HUES6 (cell line): ENCODE measurements at regions not wholly inside any gene's neighbourhood (a gene's known extent, or its start where the extent isn't known, plus 50 kb on each side); places are given as distances from the start of the nearest gene placed in this dataset.

Experiments
- H3K27ac ChIP-seq: 2 replicates; pipeline ENCODE4 v1.7.0; 2013; ENCODE audit warnings: low read depth, mild to moderate bottlenecking, low read length, inconsistent platforms
- H3K27me3 ChIP-seq: 2 replicates; pipeline ENCODE4 v1.6.1; 2013; ENCODE audit warnings: low read length; ENCODE audit not compliant: control insufficient read depth, insufficient read depth
- H3K36me3 ChIP-seq: 2 replicates; pipeline ENCODE4 v1.6.1; 2013; ENCODE audit warnings: low read length; ENCODE audit not compliant: control insufficient read depth, insufficient read depth
- H3K4me1 ChIP-seq: 2 replicates; pipeline ENCODE4 v1.6.1; 2013; ENCODE audit warnings: low read length; ENCODE audit not compliant: control insufficient read depth, insufficient read depth
- H3K4me3 ChIP-seq: 2 replicates; pipeline ENCODE4 v1.5.1; 2013; ENCODE audit warnings: low read depth, low read length
- H3K9ac ChIP-seq: one replicate; pipeline ENCODE4 v1.6.1; 2013; ENCODE audit warnings: mild to moderate bottlenecking, low read length
- H3K9me3 ChIP-seq: 2 replicates; pipeline ENCODE4 v1.6.1; 2013; ENCODE audit warnings: low read depth, low read length; ENCODE audit not compliant: control insufficient read depth, insufficient read depth

- no peak overlapping the region for H3K27ac ChIP-seq
These were observed 69.8 kb downstream of the CD83 start for GRCh38 chr6:14187406-14187805.

DNA sequence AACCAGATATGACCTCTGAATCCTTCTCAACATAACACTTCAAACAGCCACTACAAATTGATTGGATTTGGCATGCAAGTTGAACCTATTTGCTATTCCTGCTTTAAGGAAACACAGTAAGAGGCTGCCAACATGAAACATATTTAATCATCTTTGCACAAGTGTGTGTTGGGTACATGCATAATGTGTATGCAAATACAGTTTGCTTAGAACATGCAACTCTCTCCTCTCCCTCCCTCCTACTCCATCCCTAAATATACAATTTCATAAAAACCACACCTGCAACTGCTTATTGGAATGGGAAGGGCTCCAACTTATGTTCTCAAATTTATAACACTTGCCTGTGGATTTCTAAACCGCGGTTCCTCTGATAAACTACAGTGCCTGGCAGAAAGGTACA lies 71.5 kb downstream of the CD83 start:
- Histone ChIP-seq H3K36me3 (no peaks in the 10 kb centered on the region), H3K27ac (no peak overlapping the region), H3K9me3 (no peaks in the 10 kb centered on the region), H3K4me1 (0 out of 2 replicates have a peak, but pooled peaks cover under 1% of the 10 kb centered on the region), H3K4me3 (no peak overlapping the region), H3K9ac (no peak overlapping the region), H3K27me3 (no peaks in the 10 kb centered on the region)

More at GRCh38 chr6:14187406-14187805, 69.8 kb downstream of the CD83 start:
- Histone ChIP-seq H3K9me3 (no peaks in the 10 kb centered on the region), H3K27me3 (no peaks in the 10 kb centered on the region), H3K4me3 (no peak overlapping the region), H3K36me3 (no peaks in the 10 kb centered on the region), H3K9ac (no peak overlapping the region), H3K4me1 (no peaks in the 10 kb centered on the region)

DNA sequence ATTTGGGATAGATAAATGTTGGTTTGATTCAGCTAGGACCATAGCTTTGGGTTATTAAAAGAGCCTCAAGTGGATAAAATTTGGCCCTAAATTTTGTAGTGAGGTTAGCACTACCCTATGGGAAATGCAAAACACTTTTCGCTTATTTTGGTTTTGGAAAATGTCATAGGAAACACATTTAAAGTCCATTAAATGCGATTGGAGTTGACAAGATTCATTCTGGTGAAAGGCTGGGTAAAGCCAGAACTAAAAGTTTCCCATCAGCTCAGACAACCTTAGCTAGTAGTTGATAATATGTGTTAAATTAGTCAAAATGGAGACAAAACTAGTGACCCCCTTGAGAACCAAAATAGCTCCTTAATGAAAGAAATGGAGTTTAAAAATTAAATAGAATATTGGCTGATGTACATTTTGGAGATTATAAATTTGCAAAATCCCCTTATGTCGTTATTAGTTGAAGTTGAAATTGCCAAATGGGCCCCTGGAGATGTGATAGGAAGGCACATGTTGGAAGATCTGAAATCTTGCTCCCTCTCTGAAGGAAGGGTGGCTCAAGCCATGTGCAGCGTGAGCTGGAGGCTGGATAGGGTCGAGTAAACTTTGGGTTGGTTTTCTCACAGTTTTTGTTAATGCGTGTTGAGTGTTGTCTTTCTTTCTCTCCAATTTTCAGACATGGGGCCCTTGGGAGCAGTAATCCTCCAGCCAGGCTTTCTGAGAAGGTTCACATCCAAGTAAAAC lies 72.8 kb downstream of the CD83 start:
- no peak overlapping the region for H3K4me3 ChIP-seq
- H3K4me1 ChIP-seq, result peaks cover 12% of the 10 kb centered on the region
- H3K36me3 ChIP-seq, result no peaks in the 10 kb centered on the region
- H3K27me3 ChIP-seq, result no peaks in the 10 kb centered on the region
- no peak overlapping the region for H3K9ac ChIP-seq
- no peaks in the 10 kb centered on the region for H3K9me3 ChIP-seq
- no peak overlapping the region for H3K27ac ChIP-seq

- H3K4me1 ChIP-seq, result peaks cover 12% of the 10 kb centered on the region
- H3K27me3 ChIP-seq, result no peaks in the 10 kb centered on the region
- H3K36me3 ChIP-seq, result no peaks in the 10 kb centered on the region
- no peak overlapping the region for H3K9ac ChIP-seq
- no peak overlapping the region for H3K4me3 ChIP-seq
- no peaks in the 10 kb centered on the region for H3K9me3 ChIP-seq
- H3K27ac ChIP-seq, result no peak overlapping the region
These were observed 73.3 kb downstream of the CD83 start for GRCh38 chr6:14190929-14191224.

DNA sequence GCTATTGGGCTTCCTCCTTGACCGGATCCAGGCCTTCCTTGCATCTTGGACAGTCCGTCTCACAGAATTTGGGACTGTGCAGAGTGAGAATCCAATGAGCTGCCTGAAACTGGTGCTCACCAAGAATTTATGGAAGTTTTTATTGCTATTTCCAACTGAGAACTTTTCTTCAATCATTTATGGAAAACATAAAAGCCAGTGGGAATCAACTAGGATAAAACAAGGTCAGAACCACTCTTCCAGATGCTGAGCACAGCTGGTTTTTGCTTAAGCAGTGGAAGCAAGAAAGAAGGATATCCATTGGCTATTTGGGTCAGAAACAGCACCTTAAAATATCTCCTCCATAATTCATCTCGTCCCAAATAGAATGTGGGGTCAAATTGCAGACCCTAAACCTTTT lies 74.2 kb downstream of the CD83 start:
- no peaks in the 10 kb centered on the region for H3K27me3 ChIP-seq
- no peak overlapping the region for H3K27ac ChIP-seq
- no peak overlapping the region for H3K9ac ChIP-seq
- no peak overlapping the region for H3K4me3 ChIP-seq
- H3K36me3 ChIP-seq, result no peaks in the 10 kb centered on the region
- peaks cover 12% of the 10 kb centered on the region for H3K4me1 ChIP-seq
- no peaks in the 10 kb centered on the region for H3K9me3 ChIP-seq

DNA sequence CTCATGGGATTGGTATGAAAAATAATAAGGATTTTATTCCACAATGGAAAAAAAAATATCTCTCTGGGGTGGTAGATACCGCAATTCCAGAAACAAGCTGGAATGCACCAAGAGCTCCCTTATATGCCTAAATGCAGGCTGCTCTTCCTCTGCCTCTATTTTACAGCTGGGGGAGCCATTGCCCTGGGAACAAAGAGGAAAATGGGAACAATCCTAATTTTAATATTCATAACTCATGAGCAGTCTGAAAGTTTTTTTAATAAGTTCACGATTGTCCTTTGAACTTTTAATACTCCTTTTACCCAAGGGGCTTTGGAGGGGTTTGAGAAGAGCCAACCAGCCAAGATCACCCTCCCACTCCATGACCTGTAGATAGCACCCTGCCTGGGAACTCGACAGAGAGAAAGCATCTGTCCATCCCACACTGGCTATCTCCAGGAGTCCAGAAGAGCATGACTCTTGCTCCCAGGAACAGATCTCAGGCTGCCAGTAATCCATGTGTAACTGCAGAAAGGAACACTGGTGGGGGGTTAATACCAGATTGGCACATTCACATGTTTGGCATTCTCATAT lies 74.7 kb downstream of the CD83 start:
- Histone ChIP-seq H3K27ac (no peak overlapping the region), H3K4me1 (peaks cover 12% of the 10 kb centered on the region), H3K36me3 (no peaks in the 10 kb centered on the region), H3K9ac (no peak overlapping the region), H3K4me3 (no peak overlapping the region), H3K9me3 (no peaks in the 10 kb centered on the region), H3K27me3 (no peaks in the 10 kb centered on the region)

- H3K9me3 ChIP-seq, result no peaks in the 10 kb centered on the region
- no peak overlapping the region for H3K9ac ChIP-seq
These were observed 76.0 kb downstream of the CD83 start for GRCh38 chr6:14193524-14193923.

DNA sequence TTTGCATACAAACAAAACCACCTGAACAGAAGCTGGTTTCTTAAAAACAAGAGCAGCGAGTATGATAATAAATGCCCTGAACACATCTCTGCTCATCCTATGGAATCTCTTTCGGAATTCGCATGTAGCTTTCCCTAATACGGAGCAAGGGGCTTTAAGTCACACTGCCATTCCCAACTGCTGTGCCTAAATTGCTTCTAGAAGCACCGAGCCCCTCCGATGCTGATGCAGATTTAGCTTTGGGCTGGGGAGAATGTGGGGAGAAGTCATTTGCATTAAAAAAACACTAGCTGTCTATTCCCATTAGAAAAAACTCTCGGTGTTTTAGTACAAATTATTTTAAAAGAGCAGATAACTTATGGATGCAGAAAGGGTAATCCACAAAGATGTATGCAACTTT lies 76.9 kb downstream of the CD83 start:
- Histone ChIP-seq H3K9me3 (no peaks in the 10 kb centered on the region), H3K27me3 (no peaks in the 10 kb centered on the region), H3K4me3 (no peak overlapping the region; the same call in 1 of the 2 replicates), H3K27ac (no peak overlapping the region), H3K4me1 (peaks cover 12% of the 10 kb centered on the region), H3K36me3 (no peaks in the 10 kb centered on the region), H3K9ac (no peak overlapping the region)

More at GRCh38 chr6:14193524-14193923, 76.0 kb downstream of the CD83 start:
- no peaks in the 10 kb centered on the region for H3K27me3 ChIP-seq
- no peak overlapping the region for H3K4me3 ChIP-seq
- H3K4me1 ChIP-seq, result peaks cover 12% of the 10 kb centered on the region
- no peak overlapping the region for H3K27ac ChIP-seq
- no peaks in the 10 kb centered on the region for H3K36me3 ChIP-seq

DNA sequence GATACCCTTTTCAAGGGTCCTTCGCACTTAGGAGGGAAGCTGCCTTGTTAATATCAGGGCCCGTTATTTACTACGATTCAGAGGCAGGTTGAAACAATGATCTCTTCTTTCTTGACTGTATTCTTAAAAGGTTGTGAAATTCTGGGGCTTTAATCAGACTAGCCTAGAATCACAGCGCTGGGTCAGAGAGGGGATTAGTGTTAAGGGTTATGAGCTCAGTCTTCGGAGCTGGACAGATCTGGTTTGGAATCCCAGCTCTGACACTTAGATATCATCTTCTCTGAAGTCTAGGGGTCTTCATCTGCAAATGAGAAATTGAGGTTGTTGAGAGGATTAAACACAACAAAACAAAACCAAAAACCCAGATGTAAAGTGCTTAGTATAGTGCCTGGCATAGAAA lies 77.4 kb downstream of the CD83 start:
- Histone ChIP-seq H3K9me3 (peaks cover 1% of the 10 kb centered on the region; the same call in 1 of the 2 replicates), H3K36me3 (no peaks in the 10 kb centered on the region), H3K4me3 (no peak overlapping the region)

GRCh38 chr6:14196026-14196425 lies 78.5 kb downstream of the CD83 start:
- Histone ChIP-seq H3K36me3 (no peaks in the 10 kb centered on the region), H3K4me3 (no peak overlapping the region)

More for the DNA sequence above, 77.4 kb downstream of the CD83 start:
- Histone ChIP-seq H3K9ac (no peak overlapping the region), H3K4me1 (peaks cover 12% of the 10 kb centered on the region), H3K27ac (no peak overlapping the region), H3K27me3 (no peaks in the 10 kb centered on the region)

GRCh38 chr6:14197118-14197517 lies 79.5 kb downstream of the CD83 start:
- Histone ChIP-seq H3K9me3 (peaks cover 4% of the 10 kb centered on the region; the same call in 1 of the 2 replicates), H3K4me3 (no peak overlapping the region), H3K4me1 (peaks cover 12% of the 10 kb centered on the region), H3K27ac (no peak overlapping the region), H3K36me3 (no peaks in the 10 kb centered on the region), H3K9ac (no peak overlapping the region), H3K27me3 (no peaks in the 10 kb centered on the region)

More at GRCh38 chr6:14196026-14196425, 78.5 kb downstream of the CD83 start:
- no peaks in the 10 kb centered on the region for H3K27me3 ChIP-seq
- peaks cover 4% of the 10 kb centered on the region; the same call in 1 of the 2 replicates for H3K9me3 ChIP-seq
- H3K9ac ChIP-seq, result no peak overlapping the region
- H3K4me1 ChIP-seq, result peaks cover 12% of the 10 kb centered on the region
- no peak overlapping the region for H3K27ac ChIP-seq
